Memory B cell (primary cell): ENCODE measurements at regions not wholly inside any gene's neighbourhood (a gene's known extent, or its start where the extent isn't known, plus 50 kb on each side); places are given as distances from the start of the nearest gene placed in this dataset.
"Not testable (repeated sequence)": the region's sequence is repeated elsewhere in the genome, so short reads cannot be mapped to it uniquely, and the experiment has no call there.

Experiments used
- ATAC-seq: fragments of 150-1000 bp; cut with Tn5 transposase; 2 replicates; pipeline ENCODE4 v1.10.0; 2021; ENCODE audit warnings: low read depth, mild to moderate bottlenecking, moderate library complexity
- DNase-seq, 2 donors: peaks; one replicate each; pipeline ENCODE4 v3.0.0; 2022; ENCODE audit warnings: low spot score in 2 of 2
- H3K27ac Mint-ChIP-seq: one replicate; pipeline ENCODE4 v1.8.0; 2022; ENCODE audit warnings: mild to moderate bottlenecking, moderate library complexity, mixed read lengths
- H3K27me3 Mint-ChIP-seq: one replicate; pipeline ENCODE4 v1.8.0; 2022; ENCODE audit warnings: mixed read lengths
- H3K36me3 Mint-ChIP-seq: one replicate; pipeline ENCODE4 v1.8.0; 2022; ENCODE audit warnings: mild to moderate bottlenecking, mixed read lengths
- H3K4me1 Mint-ChIP-seq: one replicate; pipeline ENCODE4 v1.8.0; 2022; ENCODE audit warnings: mixed read lengths
- H3K4me3 Mint-ChIP-seq: one replicate; pipeline ENCODE4 v1.8.0; 2022; ENCODE audit warnings: mild to moderate bottlenecking, moderate library complexity, mixed read lengths
- H3K9me3 Mint-ChIP-seq: one replicate; pipeline ENCODE4 v1.8.0; 2022; ENCODE audit warnings: mixed read lengths

- Mint-ChIP-seq H3K27me3 (no peaks in the 10 kb centered on the region), H3K4me1 (no peaks in the 10 kb centered on the region), H3K36me3 (no peaks in the 10 kb centered on the region), H3K27ac (no peak overlapping the region), H3K9me3 (peaks cover 8% of the 10 kb centered on the region), H3K4me3 (no peak overlapping the region)
- DNase-seq, result no peak
- no peak for ATAC-seq
Measured at GRCh38 chr6:141878686-141879085, 254.0 kb upstream of the GJE1 start.

GRCh38 chr6:141877275-141877983, 255.3 kb upstream of the GJE1 start:
- no peaks in the 10 kb centered on the region for H3K36me3 Mint-ChIP-seq
- H3K9me3 Mint-ChIP-seq, result peaks cover 5% of the 10 kb centered on the region
- no peak overlapping the region for H3K4me3 Mint-ChIP-seq
- no peak overlapping the region for H3K27ac Mint-ChIP-seq
- no peak for DNase-seq
- ATAC-seq, result no peak
- H3K27me3 Mint-ChIP-seq, result no peaks in the 10 kb centered on the region
- H3K4me1 Mint-ChIP-seq, result no peaks in the 10 kb centered on the region

- DNase-seq, result no peak
- Mint-ChIP-seq H3K4me3 (no peak overlapping the region), H3K36me3 (no peaks in the 10 kb centered on the region), H3K4me1 (no peaks in the 10 kb centered on the region), H3K27me3 (no peaks in the 10 kb centered on the region), H3K27ac (no peak overlapping the region), H3K9me3 (peaks cover 2% of the 10 kb centered on the region)
- ATAC-seq, result no peak
Measured at GRCh38 chr6:141874930-141875602, 257.7 kb upstream of the GJE1 start.

DNA sequence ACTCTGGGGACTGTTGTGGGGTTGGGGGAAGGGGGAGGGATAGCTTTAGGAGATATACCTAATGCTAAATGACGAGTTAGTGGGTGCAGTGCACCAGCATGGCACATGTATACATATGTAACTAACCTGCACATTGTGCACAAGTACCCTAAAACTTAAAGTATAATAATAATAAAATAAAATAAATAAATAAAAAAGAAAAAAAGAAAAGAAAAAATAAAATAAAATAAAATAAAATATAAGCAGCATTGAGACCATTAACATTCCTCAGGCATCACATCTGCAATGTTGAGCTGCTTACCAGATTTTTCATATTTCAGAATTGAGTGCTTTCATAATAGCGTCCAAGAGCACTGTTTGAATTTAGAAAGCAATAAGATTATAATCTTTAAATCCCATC, 263.2 kb upstream of the GJE1 start:
- DNase-seq, ATAC-seq, H3K4me1 Mint-ChIP-seq, H3K27ac Mint-ChIP-seq, H3K27me3 Mint-ChIP-seq, H3K4me3 Mint-ChIP-seq, H3K36me3 Mint-ChIP-seq, H3K9me3 Mint-ChIP-seq: not testable (repeated sequence)

- peaks cover 2% of the 10 kb centered on the region for H3K9me3 Mint-ChIP-seq
Measured at GRCh38 chr6:141867767-141868166, 265.0 kb upstream of the GJE1 start.

DNA sequence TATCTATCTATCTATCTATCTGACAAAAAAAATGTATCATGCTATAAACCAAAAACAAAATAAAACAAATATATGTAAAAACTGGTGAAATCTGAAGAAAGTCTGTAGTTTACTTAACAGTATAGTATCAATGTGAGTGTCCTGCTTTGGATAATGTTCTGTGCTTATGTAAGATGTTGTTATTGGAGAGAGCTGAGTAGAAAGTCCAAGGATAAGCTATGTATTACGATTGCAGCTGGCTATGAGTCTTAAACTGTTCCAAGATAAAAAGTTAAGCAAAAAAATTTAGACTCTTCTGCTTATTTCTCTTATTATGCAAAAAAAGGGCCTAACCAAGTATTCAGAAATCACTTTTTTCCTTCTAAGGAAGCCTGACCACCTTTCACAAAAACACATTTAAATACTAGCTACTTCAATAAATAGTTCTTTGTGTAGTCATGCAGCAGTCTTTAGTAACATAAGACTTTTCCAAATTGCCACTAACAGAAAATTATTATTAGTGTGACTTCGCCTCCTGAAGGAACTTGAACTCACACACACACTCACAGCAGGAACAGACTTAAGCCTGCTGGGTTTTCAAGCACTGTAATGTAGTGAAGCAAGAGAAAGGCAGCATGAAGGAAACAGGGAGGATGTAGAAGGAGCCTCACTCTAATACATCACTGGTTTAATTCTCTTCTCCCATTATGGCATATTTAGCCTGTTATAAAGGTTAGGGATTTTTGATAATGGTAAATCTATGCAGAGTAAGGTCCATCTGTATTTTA, 265.8 kb upstream of the GJE1 start:
- H3K4me1 Mint-ChIP-seq, result no peaks in the 10 kb centered on the region
- no peak overlapping the region for H3K4me3 Mint-ChIP-seq
- DNase-seq, result no peak
- peaks cover 2% of the 10 kb centered on the region for H3K9me3 Mint-ChIP-seq
- ATAC-seq, result no peak
- no peaks in the 10 kb centered on the region for H3K27me3 Mint-ChIP-seq
- H3K27ac Mint-ChIP-seq, result no peak overlapping the region
- no peaks in the 10 kb centered on the region for H3K36me3 Mint-ChIP-seq

More at GRCh38 chr6:141867767-141868166, 265.0 kb upstream of the GJE1 start:
- no peak overlapping the region for H3K4me3 Mint-ChIP-seq
- H3K36me3 Mint-ChIP-seq, result no peaks in the 10 kb centered on the region
- H3K27ac Mint-ChIP-seq, result no peak overlapping the region
- ATAC-seq (no peak), DNase-seq (no peak)
- no peaks in the 10 kb centered on the region for H3K4me1 Mint-ChIP-seq
- no peaks in the 10 kb centered on the region for H3K27me3 Mint-ChIP-seq

DNA sequence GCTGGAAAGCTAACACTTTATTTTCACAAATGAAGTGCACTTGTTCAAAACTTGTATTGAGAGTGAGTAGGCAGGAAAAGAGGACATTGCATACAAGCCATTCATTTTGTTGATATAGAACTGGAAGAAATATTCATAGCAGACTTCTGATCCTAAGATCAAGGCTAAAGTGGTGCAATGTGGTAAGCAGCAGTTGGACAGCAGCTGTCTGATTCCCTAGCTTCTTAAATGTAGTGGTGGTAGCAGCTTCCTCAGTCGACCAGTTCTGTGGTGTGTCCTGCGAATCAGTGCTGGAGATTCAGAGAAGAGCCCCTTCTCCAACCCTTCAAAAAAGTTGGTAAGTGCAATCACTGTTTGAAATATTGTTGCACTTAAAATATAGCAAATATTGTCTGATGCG, 281.7 kb upstream of the GJE1 start:
- Mint-ChIP-seq H3K27me3 (no peaks in the 10 kb centered on the region), H3K4me1 (peaks cover 3% of the 10 kb centered on the region), H3K9me3 (peaks cover 2% of the 10 kb centered on the region), H3K4me3 (no peak overlapping the region), H3K27ac (no peak overlapping the region), H3K36me3 (no peaks in the 10 kb centered on the region)
- ATAC-seq (no peak), DNase-seq (no peak)

- no peak for ATAC-seq
- Mint-ChIP-seq H3K36me3 (no peaks in the 10 kb centered on the region), H3K4me1 (peaks cover 3% of the 10 kb centered on the region), H3K27me3 (no peaks in the 10 kb centered on the region), H3K27ac (no peak overlapping the region), H3K4me3 (no peak overlapping the region), H3K9me3 (peaks cover 2% of the 10 kb centered on the region)
- no peak for DNase-seq
Measured at GRCh38 chr6:141848029-141848890, 284.5 kb upstream of the GJE1 start.

DNA sequence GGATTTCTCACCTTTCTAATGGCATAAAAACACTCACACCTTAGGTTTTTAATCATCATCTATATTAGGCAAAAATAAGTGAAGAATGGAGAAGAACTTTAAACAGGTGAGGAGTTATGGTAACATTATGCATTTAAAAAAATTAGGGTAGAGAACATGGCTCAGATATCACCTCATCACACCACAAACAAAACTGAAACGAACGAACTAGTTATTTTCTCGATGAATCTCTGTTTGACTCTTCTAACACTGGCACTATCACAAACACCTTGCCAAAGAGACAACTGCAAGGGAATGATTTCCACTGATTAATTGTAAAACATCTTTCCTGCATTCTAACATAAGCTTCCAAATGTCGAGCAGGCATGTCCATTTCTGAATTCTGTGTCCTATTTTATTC, 286.1 kb upstream of the GJE1 start:
- DNase-seq, result no peak
- peaks cover 3% of the 10 kb centered on the region for H3K4me1 Mint-ChIP-seq
- H3K9me3 Mint-ChIP-seq, result peaks cover 2% of the 10 kb centered on the region
- H3K4me3 Mint-ChIP-seq, result no peak overlapping the region
- no peaks in the 10 kb centered on the region for H3K36me3 Mint-ChIP-seq
- H3K27me3 Mint-ChIP-seq, result no peaks in the 10 kb centered on the region
- H3K27ac Mint-ChIP-seq, result no peak overlapping the region
- no peak for ATAC-seq

DNA sequence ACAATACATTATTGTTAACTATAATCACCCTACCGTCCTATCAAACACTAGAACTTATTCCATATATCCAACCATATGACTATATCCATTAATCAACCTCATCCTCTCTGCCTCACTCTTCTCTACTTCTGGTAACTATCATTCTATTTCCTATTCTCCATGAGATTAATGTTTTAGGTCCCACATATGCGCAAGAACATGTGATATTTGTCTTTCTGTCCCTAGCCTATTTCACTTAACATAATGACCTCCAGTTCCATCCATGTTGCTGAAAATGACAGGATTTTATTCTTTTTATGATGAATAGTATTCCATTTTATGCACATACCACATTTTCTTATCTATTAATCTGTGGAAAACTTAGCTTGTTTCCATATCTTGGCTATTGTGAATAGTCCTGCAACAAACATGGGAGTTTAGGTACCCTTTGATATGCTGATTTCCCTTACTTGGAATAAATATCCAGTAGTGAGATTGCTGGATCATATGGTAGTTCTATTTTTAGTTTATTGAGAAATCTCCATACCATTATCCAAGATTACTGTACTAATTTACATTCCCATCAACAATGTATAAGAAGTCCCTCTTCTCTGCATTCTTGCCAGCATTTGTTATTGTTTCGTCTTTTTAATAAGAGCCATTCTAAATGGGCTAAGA, 289.4 kb upstream of the GJE1 start:
- DNase-seq (no peak), ATAC-seq (no peak)
- Mint-ChIP-seq H3K4me3 (no peak overlapping the region), H3K4me1 (no peaks in the 10 kb centered on the region), H3K9me3 (peaks cover 1% of the 10 kb centered on the region), H3K27me3 (no peaks in the 10 kb centered on the region), H3K36me3 (no peaks in the 10 kb centered on the region), H3K27ac (no peak overlapping the region)

DNA sequence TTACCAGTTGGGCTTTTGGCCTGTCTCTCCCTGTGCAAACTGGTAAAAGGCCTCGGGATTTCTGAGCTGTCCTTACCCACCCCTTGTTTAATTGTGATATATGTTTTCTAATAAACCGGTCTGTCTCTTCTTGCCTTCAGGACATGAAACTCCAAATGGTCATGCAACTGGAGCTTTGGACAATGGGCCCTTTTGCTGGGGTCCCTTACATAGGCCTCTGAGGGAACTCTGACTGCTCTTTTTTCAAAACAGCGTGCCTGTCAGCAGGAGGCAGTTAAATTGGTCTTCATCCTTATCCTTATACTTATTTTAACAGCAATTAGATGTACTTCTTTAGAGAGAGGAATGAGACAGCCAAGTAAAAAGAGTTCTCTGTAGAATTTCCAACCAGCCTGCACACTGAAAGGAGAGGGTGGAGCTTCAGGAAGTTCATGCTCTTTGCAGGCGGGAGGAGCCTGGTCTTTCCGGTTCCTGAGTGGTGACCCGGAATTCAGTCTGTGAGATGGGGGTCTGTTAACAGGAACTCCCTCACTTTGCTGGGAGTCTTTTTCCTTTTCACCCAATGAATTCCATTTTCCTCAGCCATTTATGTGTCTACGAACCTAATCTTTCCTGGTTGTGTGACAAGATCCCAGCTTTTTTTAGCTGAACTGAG, 299.6 kb upstream of the GJE1 start:
- no peak overlapping the region for H3K27ac Mint-ChIP-seq
- H3K9me3 Mint-ChIP-seq, result no peaks in the 10 kb centered on the region
- no peaks in the 10 kb centered on the region for H3K4me1 Mint-ChIP-seq
- no peak for DNase-seq
- H3K27me3 Mint-ChIP-seq, result no peaks in the 10 kb centered on the region
- no peaks in the 10 kb centered on the region for H3K36me3 Mint-ChIP-seq
- no peak overlapping the region for H3K4me3 Mint-ChIP-seq
- no peak for ATAC-seq

GRCh38 chr6:141830530-141830929, 302.2 kb upstream of the GJE1 start:
- DNase-seq (no peak), ATAC-seq (no peak)
- H3K4me3 Mint-ChIP-seq, result no peak overlapping the region
- H3K27me3 Mint-ChIP-seq, result no peaks in the 10 kb centered on the region
- H3K4me1 Mint-ChIP-seq, result no peaks in the 10 kb centered on the region
- no peak overlapping the region for H3K27ac Mint-ChIP-seq
- no peaks in the 10 kb centered on the region for H3K36me3 Mint-ChIP-seq
- H3K9me3 Mint-ChIP-seq, result no peaks in the 10 kb centered on the region
